Sigmoid colon (tissue), 4 donors: ENCODE measurements at regions not wholly inside any gene's neighbourhood (a gene's known extent, or its start where the extent isn't known, plus 50 kb on each side); places are given as distances from the start of the nearest gene placed in this dataset.

Experiments used
- CTCF ChIP-seq, 4 experiments: fragments of 450-650 bp in 3 of 4; fragments of 200-600 bp in 1 of 4; IDR thresholded peaks; one replicate each; pipeline ENCODE4 v1.5.1; 2016 to 2019; ENCODE audit warnings: antibody characterized with exemption in 4 of 4, mild to moderate bottlenecking in 3 of 4, moderate library complexity in 2 of 4
- EP300 ChIP-seq, 4 donors: sonication (generic); formaldehyde crosslinking; IDR thresholded peaks; one replicate each; pipeline ENCODE4 v1.6.1; 2017; ENCODE audit warnings: antibody characterized with exemption in 4 of 4
- POLR2A ChIP-seq, 2 donors: fragments of 450-650 bp; IDR thresholded peaks; one replicate each; pipeline ENCODE4 v1.6.1; 2016; ENCODE audit warnings: antibody characterized with exemption in 2 of 2, mild to moderate bottlenecking in 2 of 2, moderate library complexity in 2 of 2
- POLR2AphosphoS5 ChIP-seq, 4 donors: sonication (generic); formaldehyde crosslinking; IDR thresholded peaks; one replicate each; pipeline ENCODE4 v1.6.1; 2017; ENCODE audit warnings: antibody characterized with exemption in 4 of 4

- TF ChIP-seq CTCF (IDR thresholded peaks at IDR 0.05) (no peak), EP300 (IDR thresholded peaks at IDR 0.05) (no peak), POLR2A (IDR thresholded peaks at IDR 0.05) (no peak), POLR2AphosphoS5 (IDR thresholded peaks at IDR 0.05) (no peak)
These were observed 262.9 kb upstream of the KLHL29 start for GRCh38 chr2:23121968-23122648.
